HepG2 (cell line): ENCODE measurements at regions not wholly inside any gene's neighbourhood (a gene's known extent, or its start where the extent isn't known, plus 50 kb on each side); places are given as distances from the start of the nearest gene placed in this dataset.

ENCODE experiments used
- ATAC-seq: fragments of 200-7000 bp; cut with Tn5 transposase; 3 replicates; pipeline ENCODE4 v1.9.1; 2020; ENCODE audit warnings: mild to moderate bottlenecking, moderate library complexity
- BruUV-seq: library from RNA; stranded (reverse); fragments of 400-500 nt; replicated peaks from 2 replicates; lab custom pipeline; 2021; lab: Mats Ljungman, UMichigan
- CTCF ChIA-PET: fragments of 300-600 bp; formaldehyde crosslinking; extraction: SDS; loops from one replicate; lab custom pipeline; 2021; ENCODE audit warnings: low total read pairs, inconsistent platforms, low intra/inter-chr PET ratio; lab: Yijun Ruan, JAX
- POLR2A ChIA-PET: fragments of 350-600 bp; sonication (Branson Sonifier 250); formaldehyde crosslinking; loops from one replicate; lab custom pipeline; 2020; ENCODE audit warnings: antibody characterized with exemption, inconsistent platforms; lab: Yijun Ruan, JAX
- DNase-seq: peaks from one replicate; pipeline ENCODE4 v3.0.0-alpha.2; 2015; ENCODE audit warnings: low spot score
- FAIRE-seq: peaks from 3 replicates; lab custom pipeline; 2011; peaks lifted over from hg19 to GRCh38; lab: Jason Lieb, UNC
- H2AFZ ChIP-seq: one replicate; pipeline ENCODE4 v1.6.1; 2011; ENCODE audit warnings: low read length, inconsistent platforms
- H3K27ac ChIP-seq: fragments of 300-600 bp; 3 replicates; pipeline ENCODE4 v1.8.0; 2011; ENCODE audit warnings: mixed run types, mild to moderate bottlenecking, mixed read lengths, low read length, inconsistent platforms; ENCODE audit not compliant: insufficient read depth; ENCODE audit errors: extremely low read length
- H3K27me3 ChIP-seq, 2 experiments: fragments of 200-600 bp in 1 of 2; 2 replicates in 1 of 2; 3 replicates in 1 of 2; pipeline versions ENCODE4 v1.6.0 to v1.8.0; 2011; ENCODE audit warnings: low read length in 2 of 2, mild to moderate bottlenecking in 2 of 2, moderate library complexity in 2 of 2, inconsistent platforms in 1 of 2; ENCODE audit not compliant: insufficient read depth in 2 of 2, control insufficient read depth in 1 of 2
- H3K36me3 ChIP-seq, 2 experiments: fragments of 200-600 bp in 1 of 2; replicated peaks in 1 of 2; 2 replicates in 1 of 2; 3 replicates in 1 of 2; pipeline versions ENCODE4 v1.5.1 to v1.8.0; 2011; ENCODE audit warnings: low read length in 2 of 2, inconsistent platforms in 1 of 2; ENCODE audit not compliant: insufficient read depth in 2 of 2, control insufficient read depth in 1 of 2
- H3K4me1 ChIP-seq: 2 replicates; pipeline ENCODE4 v1.5.1; 2012; ENCODE audit warnings: low read length, inconsistent platforms; ENCODE audit not compliant: insufficient read depth
- H3K4me2 ChIP-seq: 2 replicates; pipeline ENCODE4 v1.6.0; 2011; ENCODE audit warnings: low read depth, low read length, inconsistent platforms
- H3K4me3 ChIP-seq, 3 experiments: fragments of 200-600 bp in 1 of 3; sonication (generic), shearing (Covaris generic) in 1 of 3; replicated peaks in 1 of 3; 2 replicates each; pipeline ENCODE4 v1.5.1; 2011 to 2016; ENCODE audit warnings: low read length in 3 of 3, inconsistent platforms in 2 of 3, low read depth in 2 of 3, mild to moderate bottlenecking in 2 of 3, control low read depth in 1 of 3, mixed read lengths in 1 of 3; ENCODE audit not compliant: insufficient read depth in 1 of 3
- H3K79me2 ChIP-seq: one replicate; pipeline ENCODE4 v1.6.1; 2011; ENCODE audit warnings: low read length, inconsistent platforms; ENCODE audit not compliant: insufficient read depth
- H3K9ac ChIP-seq: 2 replicates; pipeline ENCODE4 v1.6.0; 2011; ENCODE audit warnings: mild to moderate bottlenecking, low read depth, low read length, inconsistent platforms; ENCODE audit not compliant: insufficient read depth
- H3K9me3 ChIP-seq: 2 replicates; pipeline ENCODE4 v1.5.1; 2012; ENCODE audit warnings: mild to moderate bottlenecking, low read length
- H4K20me1 ChIP-seq: 2 replicates; pipeline ENCODE4 v1.6.0; 2011; ENCODE audit warnings: inconsistent platforms, mild to moderate bottlenecking, low read length, moderate library complexity; ENCODE audit not compliant: insufficient read depth
- AHR ChIP-seq: IDR thresholded peaks from 2 replicates; pipeline ENCODE4 v1.6.1; 2018; ENCODE audit warnings: missing genetic modification reagents, missing compliant biosample characterization
- MAZ ChIP-seq, 2 experiments: sonication (generic) in 1 of 2; formaldehyde crosslinking in 1 of 2; IDR thresholded peaks; 2 replicates each; pipeline versions ENCODE4 v1.5.0 to v1.6.1; 2012 to 2020; ENCODE audit warnings: low read depth in 2 of 2, mild to moderate bottlenecking in 2 of 2, borderline replicate concordance in 1 of 2, improper control_type of control experiment in 1 of 2, low read length in 1 of 2, missing genetic modification reagents in 1 of 2, moderate library complexity in 1 of 2
- NFYB ChIP-seq: sonication (generic); formaldehyde crosslinking; IDR thresholded peaks from 2 replicates; pipeline ENCODE4 v1.4.0; 2020; ENCODE audit warnings: missing genetic modification reagents
- NR2C2 ChIP-seq: sonication (generic); formaldehyde crosslinking; IDR thresholded peaks from 2 replicates; pipeline ENCODE4 v1.4.0; 2020; ENCODE audit warnings: missing genetic modification reagents, mild to moderate bottlenecking, moderate library complexity, borderline replicate concordance
- PTBP1 ChIP-seq: fragments of 200-400 bp; formaldehyde crosslinking; IDR thresholded peaks from 2 replicates; pipeline ENCODE4 v1.6.1; 2018; ENCODE audit warnings: low read length, low read depth; ENCODE audit not compliant: poor library complexity, severe bottlenecking
- RELA ChIP-seq: sonication (generic); formaldehyde crosslinking; IDR thresholded peaks from 2 replicates; pipeline ENCODE4 v1.4.0; 2020; ENCODE audit warnings: missing genetic modification reagents
- WGBS: methylation state at CpG from one replicate; pipeline ENCODE4 v1.1.6; 2017; ENCODE audit warnings: low lambda C conversion rate; 5-methylcytosine and 5-hydroxymethylcytosine counted together
- in situ Hi-C: cut with HindIII; loops from 2 replicates; pipeline ENCODE4 v1.10.0; 2017; ENCODE audit warnings: low pct_unique_long_range_greater_than_20kb; ENCODE audit not compliant: extremely low pct_ligation_motif_present
- intact Hi-C: fragments of 100-400 bp; cut with micrococcal nuclease; formaldehyde crosslinking; loops from one replicate; pipeline ENCODE4 v1.10.0; 2022; ENCODE audit not compliant: unreplicated experiment
- TF ChIP-seq, protein P1 (sequence below): sonication (generic); formaldehyde crosslinking; IDR thresholded peaks from 2 replicates; pipeline ENCODE4 v1.9.0; 2021; ENCODE audit warnings: missing genetic modification reagents, borderline replicate concordance

GRCh38 chr20:50318710-50319109 is 128.1 kb downstream of the CEBPB start:
- Histone ChIP-seq H3K9ac (no peak overlapping the region), H3K27me3 (no peaks in the 10 kb centered on the region; a peak in 1 of 5 replicates), H3K36me3 (no peaks in the 10 kb centered on the region), H2AFZ (no peak overlapping the region), H3K79me2 (peaks cover 3% of the 10 kb centered on the region), H3K27ac (no peak overlapping the region), H3K4me2 (no peak overlapping the region), H3K9me3 (no peaks in the 10 kb centered on the region), H3K4me3 (no peak overlapping the region), H3K4me1 (peaks cover 48% of the 10 kb centered on the region), H4K20me1 (no peaks in the 10 kb centered on the region)
- DNase-seq (no peak), ATAC-seq (no peak), FAIRE-seq (no peak)
- TF ChIP-seq RELA (CRISPR knock-in tag) (no peak), NFYB (no peak), PTBP1 (no peak), MAZ (IDR thresholded peaks at IDR 0.05; ENCODE audit: borderline replicate concordance, low read depth, low read length) (no peak), MAZ (CRISPR knock-in tag; IDR thresholded peaks at IDR 0.05; ENCODE audit: low read depth) (no peak), NR2C2 (no peak), AHR (CRISPR knock-in tag) (no peak)
- TF ChIP-seq, protein P1, sequence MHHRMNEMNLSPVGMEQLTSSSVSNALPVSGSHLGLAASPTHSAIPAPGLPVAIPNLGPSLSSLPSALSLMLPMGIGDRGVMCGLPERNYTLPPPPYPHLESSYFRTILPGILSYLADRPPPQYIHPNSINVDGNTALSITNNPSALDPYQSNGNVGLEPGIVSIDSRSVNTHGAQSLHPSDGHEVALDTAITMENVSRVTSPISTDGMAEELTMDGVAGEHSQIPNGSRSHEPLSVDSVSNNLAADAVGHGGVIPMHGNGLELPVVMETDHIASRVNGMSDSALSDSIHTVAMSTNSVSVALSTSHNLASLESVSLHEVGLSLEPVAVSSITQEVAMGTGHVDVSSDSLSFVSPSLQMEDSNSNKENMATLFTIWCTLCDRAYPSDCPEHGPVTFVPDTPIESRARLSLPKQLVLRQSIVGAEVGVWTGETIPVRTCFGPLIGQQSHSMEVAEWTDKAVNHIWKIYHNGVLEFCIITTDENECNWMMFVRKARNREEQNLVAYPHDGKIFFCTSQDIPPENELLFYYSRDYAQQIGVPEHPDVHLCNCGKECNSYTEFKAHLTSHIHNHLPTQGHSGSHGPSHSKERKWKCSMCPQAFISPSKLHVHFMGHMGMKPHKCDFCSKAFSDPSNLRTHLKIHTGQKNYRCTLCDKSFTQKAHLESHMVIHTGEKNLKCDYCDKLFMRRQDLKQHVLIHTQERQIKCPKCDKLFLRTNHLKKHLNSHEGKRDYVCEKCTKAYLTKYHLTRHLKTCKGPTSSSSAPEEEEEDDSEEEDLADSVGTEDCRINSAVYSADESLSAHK, result no peak
- BruUV-seq, result no TSS peak
- POLR2A ChIA-PET, result interaction anchor here (1.6 to 7.2 kb wide), 2 partner anchors 9 to 12 kb away, joined by 3 to 164 read pairs; no protein-coding TSS in a partner anchor
- intact Hi-C loops (no loop called here), in situ Hi-C loops (no loop called here)
- 89% methylated on average over 8 of the region's 8 CpGs for WGBS
- CTCF ChIA-PET, result no interaction called here
